Thoracic aorta (tissue), 2 donors: ENCODE measurements at regions not wholly inside any gene's neighbourhood (a gene's known extent, or its start where the extent isn't known, plus 50 kb on each side); places are given as distances from the start of the nearest gene placed in this dataset.

Experiments
- ATAC-seq: fragments of 150-250 bp; one replicate; pipeline ENCODE4 v1.8.0; 2017; ENCODE audit warnings: low read depth; ENCODE audit not compliant: insufficient number of reproducible peaks, low FRiP score
- DNase-seq: peaks from one replicate; pipeline ENCODE4 v3.0.0-alpha.2; 2020; ENCODE audit warnings: low spot score
- H3K27ac ChIP-seq, 2 donors: fragments of 200-600 bp; sonication (generic); 1 replicate in 1 of 2; 2 replicates in 1 of 2; pipeline ENCODE4 v1.5.1; 2016; ENCODE audit warnings: mild to moderate bottlenecking in 2 of 2, moderate library complexity in 2 of 2
- H3K27me3 ChIP-seq: fragments of 200-600 bp; sonication (generic); replicated peaks from 2 replicates; pipeline ENCODE4 v1.6.0; 2016; ENCODE audit warnings: mild to moderate bottlenecking; ENCODE audit not compliant: insufficient read depth
- H3K36me3 ChIP-seq: fragments of 200-600 bp; sonication (generic); one replicate; pipeline ENCODE4 v1.5.1; 2016
- H3K4me1 ChIP-seq, 2 donors: fragments of 200-600 bp; sonication (generic); 1 replicate in 1 of 2; 2 replicates in 1 of 2; pipeline versions ENCODE4 v1.5.1 to v1.6.0; 2016; ENCODE audit warnings: low read depth in 2 of 2, mild to moderate bottlenecking in 1 of 2; ENCODE audit not compliant: control insufficient read depth in 1 of 2
- H3K4me3 ChIP-seq: fragments of 200-600 bp; sonication (generic); 2 replicates; pipeline ENCODE4 v1.5.1; 2016; ENCODE audit warnings: mild to moderate bottlenecking
- H3K9me3 ChIP-seq: fragments of 200-600 bp; sonication (generic); 2 replicates; pipeline ENCODE4 v1.5.1; 2016
- CTCF ChIP-seq: fragments of 200-600 bp; sonication (generic); IDR thresholded peaks from one replicate; pipeline ENCODE4 v1.5.1; 2019; ENCODE audit warnings: antibody characterized with exemption

GRCh38 chr10:121667948-121668313, 69.7 kb upstream of the FGFR2 start:
- Histone ChIP-seq H3K4me3 (peak overlapping the region; percentile 61), H3K36me3 (no peaks in the 10 kb centered on the region), H3K27ac (peak overlapping the region; percentile 78 to 81), H3K4me1 (peaks cover 6 to 23% of the 10 kb centered on the region in 2 donors), H3K9me3 (no peaks in the 10 kb centered on the region), H3K27me3 (no peaks in the 10 kb centered on the region)
- DNase-seq = no peak
- no peak for ATAC-seq
- TF ChIP-seq CTCF = no peak

- Histone ChIP-seq H3K27me3 (no peaks in the 10 kb centered on the region), H3K4me3 (no peak overlapping the region), H3K36me3 (no peaks in the 10 kb centered on the region), H3K4me1 (peaks cover 11 to 35% of the 10 kb centered on the region in 2 donors), H3K27ac (no peak overlapping the region), H3K9me3 (no peaks in the 10 kb centered on the region)
- ATAC-seq (no peak), DNase-seq (no peak)
- no peak for TF ChIP-seq CTCF
These were observed 67.6 kb upstream of the FGFR2 start for GRCh38 chr10:121665809-121666208.

- ATAC-seq (no peak), DNase-seq (no peak)
- no peak overlapping the region for H3K4me3 ChIP-seq
- TF ChIP-seq CTCF = no peak
- H3K36me3 ChIP-seq = no peaks in the 10 kb centered on the region
- peaks cover 11 to 37% of the 10 kb centered on the region in 2 donors for H3K4me1 ChIP-seq
- no peaks in the 10 kb centered on the region for H3K9me3 ChIP-seq
- no peak overlapping the region for H3K27ac ChIP-seq
- H3K27me3 ChIP-seq = no peaks in the 10 kb centered on the region
These were observed 66.4 kb upstream of the FGFR2 start for GRCh38 chr10:121664671-121665070.

GRCh38 chr10:121662945-121663917, 65.0 kb upstream of the FGFR2 start:
- ATAC-seq = no peak
- H3K27ac ChIP-seq = no peak overlapping the region
- DNase-seq = no peak
- H3K9me3 ChIP-seq = no peaks in the 10 kb centered on the region
- peaks cover 11 to 28% of the 10 kb centered on the region in 2 donors for H3K4me1 ChIP-seq
- no peaks in the 10 kb centered on the region for H3K36me3 ChIP-seq
- H3K27me3 ChIP-seq = no peaks in the 10 kb centered on the region
- no peak for TF ChIP-seq CTCF
- H3K4me3 ChIP-seq = no peak overlapping the region

- peaks cover 7 to 21% of the 10 kb centered on the region in 2 donors for H3K4me1 ChIP-seq
- TF ChIP-seq CTCF = no peak
- DNase-seq (no peak), ATAC-seq (no peak)
- no peak overlapping the region for H3K27ac ChIP-seq
- no peaks in the 10 kb centered on the region for H3K9me3 ChIP-seq
- no peaks in the 10 kb centered on the region for H3K36me3 ChIP-seq
- H3K4me3 ChIP-seq = no peak overlapping the region
- no peaks in the 10 kb centered on the region for H3K27me3 ChIP-seq
These were observed 64.3 kb upstream of the FGFR2 start for GRCh38 chr10:121662531-121662930.
